CD4-positive, alpha-beta memory T cell (primary cell): ENCODE measurements at regions not wholly inside any gene's neighbourhood (a gene's known extent, or its start where the extent isn't known, plus 50 kb on each side); places are given as distances from the start of the nearest gene placed in this dataset.

ENCODE experiments used
- CTCF ChIA-PET: fragments of 350-600 bp; sonication (Branson Sonifier 250); formaldehyde crosslinking; loops from one replicate; lab custom pipeline; 2021; ENCODE audit warnings: inconsistent platforms; ENCODE audit not compliant: partially characterized antibody; lab: Charles Lee
- POLR2A ChIA-PET: fragments of 350-600 bp; sonication (Branson Sonifier 250); formaldehyde crosslinking; loops from one replicate; lab custom pipeline; 2021; ENCODE audit not compliant: partially characterized antibody; lab: Charles Lee
- DNase-seq, 5 donors: peaks; one replicate each; pipeline versions ENCODE4 v3.0.0 to v3.0.0-alpha.2; 2020 to 2022; ENCODE audit warnings: mixed read lengths in 1 of 5
- H3K27ac ChIP-seq: one replicate; pipeline ENCODE4 v1.7.0; 2013; ENCODE audit warnings: low read depth, low read length
- H3K27me3 ChIP-seq: 2 replicates; pipeline ENCODE4 v1.7.0; 2013; ENCODE audit warnings: mild to moderate bottlenecking, low read length, moderate library complexity; ENCODE audit not compliant: insufficient read depth
- H3K36me3 ChIP-seq: 2 replicates; pipeline ENCODE4 v1.7.0; 2013; ENCODE audit warnings: mild to moderate bottlenecking, low read length, moderate library complexity; ENCODE audit not compliant: insufficient read depth
- H3K4me1 ChIP-seq: 2 replicates; pipeline ENCODE4 v1.7.0; 2013; ENCODE audit warnings: mild to moderate bottlenecking, low read length, moderate library complexity; ENCODE audit not compliant: insufficient read depth
- H3K4me3 ChIP-seq, 2 donors: one replicate each; pipeline ENCODE4 v1.7.0; 2013; ENCODE audit warnings: low read length in 2 of 2, mild to moderate bottlenecking in 1 of 2
- H3K9me3 ChIP-seq, 2 donors: one replicate each; pipeline ENCODE4 v1.7.0; 2013; ENCODE audit warnings: low read length in 2 of 2, control low read depth in 1 of 2; ENCODE audit not compliant: control insufficient read depth in 1 of 2
- H3K27ac Mint-ChIP-seq, 7 donors: one replicate each; pipeline ENCODE4 v1.8.0; 2020 to 2021; ENCODE audit warnings: mixed read lengths in 7 of 7, mild to moderate bottlenecking in 6 of 7, inconsistent platforms in 3 of 7, moderate library complexity in 3 of 7
- H3K27me3 Mint-ChIP-seq, 2 donors: one replicate each; pipeline ENCODE4 v1.8.0; 2020 to 2021; ENCODE audit warnings: mixed read lengths in 2 of 2
- H3K36me3 Mint-ChIP-seq, 2 donors: one replicate each; pipeline ENCODE4 v1.8.0; 2020 to 2021; ENCODE audit warnings: mixed read lengths in 2 of 2, inconsistent platforms in 1 of 2, mild to moderate bottlenecking in 1 of 2
- H3K4me1 Mint-ChIP-seq, 4 donors: one replicate each; pipeline ENCODE4 v1.8.0; 2020 to 2021; ENCODE audit warnings: mixed read lengths in 4 of 4, mild to moderate bottlenecking in 1 of 4
- H3K4me3 Mint-ChIP-seq, 8 donors: one replicate each; pipeline ENCODE4 v1.8.0; 2020 to 2021; ENCODE audit warnings: mixed read lengths in 8 of 8, mild to moderate bottlenecking in 7 of 8, moderate library complexity in 6 of 8, inconsistent platforms in 3 of 8
- H3K9me3 Mint-ChIP-seq, 8 donors: one replicate each; pipeline ENCODE4 v1.8.0; 2020 to 2021; ENCODE audit warnings: mixed read lengths in 8 of 8, mild to moderate bottlenecking in 5 of 8, inconsistent platforms in 3 of 8, moderate library complexity in 1 of 8
- intact Hi-C: fragments of 100-400 bp; cut with micrococcal nuclease; formaldehyde crosslinking; loops from one replicate; pipeline ENCODE4 v1.15.1; 2023

- POLR2A ChIA-PET, result no interaction called here
- no peaks in the 10 kb centered on the region for H3K36me3 ChIP-seq
- no peaks in the 10 kb centered on the region for H3K4me1 Mint-ChIP-seq
Observed at GRCh38 chr3:4140921-4141320, 162.2 kb upstream of the SETMAR start.

GRCh38 chr3:4147556-4148118 is 155.5 kb upstream of the SETMAR start:
- no peaks in the 10 kb centered on the region for H3K9me3 ChIP-seq
- H3K36me3 ChIP-seq, result no peaks in the 10 kb centered on the region
- H3K27ac ChIP-seq, result no peak overlapping the region
- H3K27me3 Mint-ChIP-seq, result no peaks in the 10 kb centered on the region
- H3K4me1 ChIP-seq, result no peaks in the 10 kb centered on the region
- H3K27ac Mint-ChIP-seq, result no peak overlapping the region
- H3K4me3 Mint-ChIP-seq, result no peak overlapping the region
- ChIA-PET CTCF (no interaction called here), POLR2A (no interaction called here)
- no peaks in the 10 kb centered on the region for H3K4me1 Mint-ChIP-seq
- H3K9me3 Mint-ChIP-seq, result peaks cover 0 to 5% (median 1%) of the 10 kb centered on the region in 8 donors
- intact Hi-C loops, result no loop called here
- no peaks in the 10 kb centered on the region for H3K27me3 ChIP-seq
- no peaks in the 10 kb centered on the region for H3K36me3 Mint-ChIP-seq
- no peak overlapping the region for H3K4me3 ChIP-seq
- no peak for DNase-seq

More at GRCh38 chr3:4140921-4141320, 162.2 kb upstream of the SETMAR start:
- H3K36me3 Mint-ChIP-seq, result no peaks in the 10 kb centered on the region
- Histone ChIP-seq H3K27ac (no peak overlapping the region), H3K9me3 (no peaks in the 10 kb centered on the region), H3K4me3 (no peak overlapping the region), H3K4me1 (no peaks in the 10 kb centered on the region), H3K27me3 (no peaks in the 10 kb centered on the region)
- no peak overlapping the region for H3K4me3 Mint-ChIP-seq
- CTCF ChIA-PET, result no interaction called here
- DNase-seq, result no peak
- H3K27me3 Mint-ChIP-seq, result no peaks in the 10 kb centered on the region
- peaks cover 0 to 7% (median 2%) of the 10 kb centered on the region in 8 donors for H3K9me3 Mint-ChIP-seq
- intact Hi-C loops, result no loop called here
- H3K27ac Mint-ChIP-seq, result no peak overlapping the region

- H3K4me3 Mint-ChIP-seq, result no peak overlapping the region
- intact Hi-C loops, result no loop called here
- no peak overlapping the region for H3K27ac Mint-ChIP-seq
- no peaks in the 10 kb centered on the region for H3K9me3 ChIP-seq
- H3K9me3 Mint-ChIP-seq, result peaks cover 0 to 5% (median 1%) of the 10 kb centered on the region in 8 donors
- ChIA-PET CTCF (no interaction called here), POLR2A (no interaction called here)
- no peaks in the 10 kb centered on the region for H3K4me1 Mint-ChIP-seq
- H3K27me3 ChIP-seq, result no peaks in the 10 kb centered on the region
- H3K27me3 Mint-ChIP-seq, result no peaks in the 10 kb centered on the region
- H3K36me3 Mint-ChIP-seq, result no peaks in the 10 kb centered on the region
- H3K4me1 ChIP-seq, result no peaks in the 10 kb centered on the region
- DNase-seq, result no peak
- no peaks in the 10 kb centered on the region for H3K36me3 ChIP-seq
- H3K27ac ChIP-seq, result no peak overlapping the region
- no peak overlapping the region for H3K4me3 ChIP-seq
Observed at GRCh38 chr3:4149296-4149695, 153.9 kb upstream of the SETMAR start.

GRCh38 chr3:4150816-4151215 is 152.4 kb upstream of the SETMAR start:
- no peak overlapping the region for H3K27ac Mint-ChIP-seq
- Histone ChIP-seq H3K9me3 (no peaks in the 10 kb centered on the region), H3K27me3 (no peaks in the 10 kb centered on the region), H3K27ac (no peak overlapping the region), H3K4me1 (no peaks in the 10 kb centered on the region), H3K36me3 (no peaks in the 10 kb centered on the region), H3K4me3 (no peak overlapping the region)
- no peak for DNase-seq
- H3K4me1 Mint-ChIP-seq, result no peaks in the 10 kb centered on the region
- CTCF ChIA-PET, result no interaction called here
- H3K9me3 Mint-ChIP-seq, result peaks cover 0 to 5% (median 1%) of the 10 kb centered on the region in 8 donors
- POLR2A ChIA-PET, result no interaction called here
- H3K4me3 Mint-ChIP-seq, result no peak overlapping the region
- H3K27me3 Mint-ChIP-seq, result no peaks in the 10 kb centered on the region
- intact Hi-C loops, result no loop called here
- H3K36me3 Mint-ChIP-seq, result no peaks in the 10 kb centered on the region

- POLR2A ChIA-PET, result no interaction called here
- Mint-ChIP-seq H3K27me3 (no peaks in the 10 kb centered on the region), H3K4me3 (no peak overlapping the region), H3K27ac (no peak overlapping the region), H3K9me3 (peaks cover 0 to 5% (median 0%) of the 10 kb centered on the region in 8 donors), H3K36me3 (no peaks in the 10 kb centered on the region), H3K4me1 (no peaks in the 10 kb centered on the region)
- intact Hi-C loops, result no loop called here
- H3K4me1 ChIP-seq, result no peaks in the 10 kb centered on the region
- H3K27me3 ChIP-seq, result no peaks in the 10 kb centered on the region
- no peak overlapping the region for H3K4me3 ChIP-seq
- no peaks in the 10 kb centered on the region for H3K9me3 ChIP-seq
- no peak for DNase-seq
- no peaks in the 10 kb centered on the region for H3K36me3 ChIP-seq
- H3K27ac ChIP-seq, result no peak overlapping the region
- CTCF ChIA-PET, result no interaction called here
Observed at GRCh38 chr3:4151859-4152258, 151.3 kb upstream of the SETMAR start.

GRCh38 chr3:4153771-4154170 is 149.4 kb upstream of the SETMAR start:
- no peak overlapping the region for H3K4me3 ChIP-seq
- Mint-ChIP-seq H3K4me1 (no peaks in the 10 kb centered on the region), H3K4me3 (no peak overlapping the region), H3K27me3 (no peaks in the 10 kb centered on the region), H3K9me3 (peaks cover 0 to 3% (median 0%) of the 10 kb centered on the region in 8 donors), H3K36me3 (no peaks in the 10 kb centered on the region), H3K27ac (no peak overlapping the region)
- H3K27ac ChIP-seq, result no peak overlapping the region
- POLR2A ChIA-PET, result no interaction called here
- CTCF ChIA-PET, result no interaction called here
- no peaks in the 10 kb centered on the region for H3K36me3 ChIP-seq
- no peak for DNase-seq
- intact Hi-C loops, result no loop called here
- H3K9me3 ChIP-seq, result no peaks in the 10 kb centered on the region
- H3K4me1 ChIP-seq, result no peaks in the 10 kb centered on the region
- H3K27me3 ChIP-seq, result no peaks in the 10 kb centered on the region

- H3K36me3 Mint-ChIP-seq, result peaks cover under 1 to 4% of the 10 kb centered on the region in 2 donors
- peaks cover 0 to 7% (median 2%) of the 10 kb centered on the region in 8 donors for H3K9me3 Mint-ChIP-seq
- no peaks in the 10 kb centered on the region for H3K27me3 Mint-ChIP-seq
Observed at GRCh38 chr3:4158329-4158728, 144.8 kb upstream of the SETMAR start.

GRCh38 chr3:4162096-4162495 is 141.1 kb upstream of the SETMAR start:
- Mint-ChIP-seq H3K4me3 (no peak overlapping the region), H3K4me1 (no peaks in the 10 kb centered on the region), H3K36me3 (peaks cover 6 to 11% of the 10 kb centered on the region in 2 donors), H3K9me3 (peaks cover 0 to 15% (median 8%) of the 10 kb centered on the region in 8 donors), H3K27me3 (no peaks in the 10 kb centered on the region), H3K27ac (no peak overlapping the region)
- CTCF ChIA-PET, result no interaction called here
- no peaks in the 10 kb centered on the region for H3K27me3 ChIP-seq
- no peaks in the 10 kb centered on the region for H3K36me3 ChIP-seq
- H3K9me3 ChIP-seq, result no peaks in the 10 kb centered on the region
- POLR2A ChIA-PET, result no interaction called here
- H3K27ac ChIP-seq, result no peak overlapping the region
- DNase-seq, result no peak
- H3K4me1 ChIP-seq, result no peaks in the 10 kb centered on the region
- H3K4me3 ChIP-seq, result no peak overlapping the region
- intact Hi-C loops, result no loop called here

More at GRCh38 chr3:4158329-4158728, 144.8 kb upstream of the SETMAR start:
- POLR2A ChIA-PET, result no interaction called here
- no peaks in the 10 kb centered on the region for H3K4me1 ChIP-seq
- no peak overlapping the region for H3K4me3 ChIP-seq
- CTCF ChIA-PET, result no interaction called here
- intact Hi-C loops, result no loop called here
- DNase-seq, result no peak
- no peaks in the 10 kb centered on the region for H3K9me3 ChIP-seq
- H3K27me3 ChIP-seq, result no peaks in the 10 kb centered on the region
- H3K27ac ChIP-seq, result no peak overlapping the region
- no peaks in the 10 kb centered on the region for H3K4me1 Mint-ChIP-seq
- H3K36me3 ChIP-seq, result no peaks in the 10 kb centered on the region
- H3K27ac Mint-ChIP-seq, result no peak overlapping the region
- H3K4me3 Mint-ChIP-seq, result no peak overlapping the region
